HG02759 (cell line): ENCODE measurements at regions not wholly inside any gene's neighbourhood (a gene's known extent, or its start where the extent isn't known, plus 50 kb on each side); places are given as distances from the start of the nearest gene placed in this dataset.

Source experiments
- ATAC-seq: cut with Tn5 transposase; IDR thresholded peaks from one replicate; pipeline ENCODE4 v1.9.1; 2021; ENCODE audit warnings: mild to moderate bottlenecking, moderate library complexity; ENCODE audit not compliant: unreplicated experiment

GRCh38 chr5:174356536-174356935 is 311.0 kb downstream of the NSG2 start:
- ATAC-seq = no peak

- no peak for ATAC-seq
Observed at GRCh38 chr5:174358276-174358675, 312.8 kb downstream of the NSG2 start.

- ATAC-seq = no peak
Observed at GRCh38 chr5:174359071-174359470, 313.6 kb downstream of the NSG2 start.

GRCh38 chr5:174362514-174362913 is 317.0 kb downstream of the NSG2 start:
- ATAC-seq = no peak

GRCh38 chr5:174363934-174364333 is 318.4 kb downstream of the NSG2 start:
- ATAC-seq = no peak

DNA sequence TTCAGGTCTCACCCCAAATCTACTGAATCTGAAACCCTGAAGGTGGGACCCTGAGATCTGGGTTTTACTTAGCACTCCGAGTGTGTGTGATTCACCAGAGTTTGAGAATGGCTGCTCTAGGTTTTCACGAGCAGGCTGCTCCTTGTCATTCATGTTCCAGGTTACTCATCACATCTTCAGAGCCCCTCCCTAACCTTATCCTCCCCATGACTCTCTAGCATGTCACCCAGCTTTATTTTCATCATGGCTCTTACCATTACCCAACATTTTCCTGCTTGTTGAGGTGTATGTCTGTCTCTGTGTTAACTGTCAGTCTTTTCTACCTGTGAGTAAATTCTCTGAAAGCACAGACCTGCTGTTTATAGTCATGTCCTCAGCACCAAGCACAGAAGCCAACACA is 319.2 kb downstream of the NSG2 start:
- no peak for ATAC-seq

DNA sequence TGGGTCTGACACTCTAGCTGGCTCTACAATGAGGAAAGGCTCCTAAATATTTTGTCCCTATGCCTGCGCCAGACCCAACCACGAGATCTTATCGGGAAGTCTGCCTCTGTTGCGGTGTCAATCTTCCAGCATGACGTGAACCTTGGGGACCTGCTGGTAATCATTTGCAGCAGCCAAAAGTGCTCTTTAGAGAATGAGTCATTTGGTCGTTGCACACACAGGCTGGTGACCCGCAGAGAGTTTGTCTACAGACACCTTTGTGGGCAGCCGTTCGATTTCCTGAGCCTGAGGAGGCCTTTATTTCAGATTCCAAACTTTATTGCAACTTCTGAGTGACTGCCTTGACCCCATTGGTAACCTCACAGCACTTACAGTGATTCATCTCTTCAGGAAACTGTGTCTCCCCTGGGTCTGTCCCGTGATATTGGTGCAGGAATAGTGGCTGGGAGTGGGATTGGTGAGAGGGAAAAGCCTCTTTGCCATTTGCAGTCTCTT is 326.1 kb downstream of the NSG2 start:
- ATAC-seq = no peak

GRCh38 chr5:174374206-174374605 is 328.7 kb downstream of the NSG2 start:
- no peak for ATAC-seq

DNA sequence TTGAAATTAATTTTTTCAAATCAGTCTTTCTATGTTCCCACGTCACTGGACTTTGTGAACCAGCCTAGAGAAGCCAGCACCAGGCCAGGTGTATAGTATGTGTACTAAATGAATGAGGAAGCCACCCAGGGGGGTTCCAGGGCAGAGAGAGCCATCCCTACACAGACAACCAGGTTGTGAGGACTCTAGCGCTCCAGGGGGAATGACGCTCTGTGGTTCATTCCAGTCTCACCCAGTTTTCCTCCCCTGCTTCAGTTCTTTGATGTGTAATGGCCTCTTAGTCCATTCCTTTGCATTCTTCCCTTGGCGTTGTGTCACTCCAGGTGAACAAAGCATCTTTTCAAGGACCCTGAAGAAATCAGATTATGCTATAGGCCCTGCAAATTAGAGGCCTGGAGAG is 330.6 kb downstream of the NSG2 start:
- ATAC-seq = no peak

GRCh38 chr5:174376726-174377373 is 331.3 kb downstream of the NSG2 start:
- no peak for ATAC-seq

- no peak for ATAC-seq
Observed at GRCh38 chr5:174378121-174378874, 332.8 kb downstream of the NSG2 start.

GRCh38 chr5:174380311-174380710 is 334.8 kb downstream of the NSG2 start:
- ATAC-seq = no peak

DNA sequence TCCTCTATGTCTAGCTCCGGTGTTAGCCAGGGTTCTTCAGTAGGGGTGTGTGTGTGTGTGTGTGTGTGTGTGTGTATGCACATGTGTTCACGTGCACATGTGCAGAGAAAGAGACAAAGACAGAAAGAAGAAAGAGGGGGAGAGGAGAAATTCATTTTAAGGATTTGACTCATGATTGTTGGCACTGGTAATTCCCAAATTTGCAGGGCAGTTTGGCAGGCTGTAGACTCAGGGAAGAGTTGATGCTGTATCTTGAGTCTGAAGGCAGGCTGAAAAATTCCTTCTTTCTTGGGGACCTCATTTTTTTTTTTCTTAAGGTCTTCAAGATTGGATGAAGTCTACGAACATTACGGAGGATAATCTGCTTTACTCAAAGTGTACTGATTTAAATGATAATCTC is 335.7 kb downstream of the NSG2 start:
- no peak for ATAC-seq

GRCh38 chr5:174383210-174384167 is 338.0 kb downstream of the NSG2 start:
- ATAC-seq = no peak

- no peak for ATAC-seq
Observed at GRCh38 chr5:174384509-174384947, 339.0 kb downstream of the NSG2 start.

GRCh38 chr5:174386306-174386705 is 338.1 kb upstream of the MSX2 start:
- no peak for ATAC-seq

- no peak for ATAC-seq
Observed at GRCh38 chr5:174386846-174387245, 337.5 kb upstream of the MSX2 start.

DNA sequence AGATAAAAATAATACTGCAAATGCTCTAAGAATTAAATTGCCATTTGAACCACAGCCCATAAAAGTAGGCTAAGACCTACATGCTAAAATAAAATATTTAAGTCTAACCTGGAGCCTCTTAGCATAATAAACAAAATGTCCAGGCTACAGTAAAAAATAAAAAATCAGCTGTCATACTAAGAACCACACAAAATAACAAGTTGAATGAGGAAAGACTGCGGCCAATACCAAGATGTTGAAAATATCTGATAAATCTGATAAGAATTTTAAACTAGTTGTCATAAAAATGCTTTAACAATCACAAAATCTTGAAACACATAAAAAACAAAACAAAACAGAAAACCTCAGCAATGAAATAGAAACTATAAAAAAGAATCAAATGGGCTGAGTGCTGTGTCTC is 336.9 kb upstream of the MSX2 start:
- no peak for ATAC-seq

- no peak for ATAC-seq
Observed at GRCh38 chr5:174392892-174393291, 331.5 kb upstream of the MSX2 start.

DNA sequence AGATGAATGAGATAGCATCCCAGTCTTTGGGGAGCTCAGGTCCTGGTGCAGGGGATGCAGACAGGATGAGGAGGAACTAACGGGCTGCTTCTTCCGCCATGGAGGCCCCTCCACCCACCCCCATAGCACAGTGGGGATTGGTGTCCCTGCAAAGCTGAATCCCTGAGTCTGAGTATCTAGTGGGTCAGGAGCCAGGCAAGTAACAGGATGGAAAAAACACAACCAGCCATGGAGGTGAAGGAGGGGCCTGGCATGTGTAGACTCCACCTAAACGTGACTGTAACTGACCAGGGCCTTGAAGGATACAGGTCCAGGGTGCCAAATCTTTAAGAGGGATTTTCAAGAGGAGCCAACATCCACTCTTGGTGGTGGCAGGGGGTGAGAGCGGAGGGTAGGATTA is 327.8 kb upstream of the MSX2 start:
- ATAC-seq = no peak

- no peak for ATAC-seq
Observed at GRCh38 chr5:174397206-174397605, 327.2 kb upstream of the MSX2 start.
